GM12892 (cell line): ENCODE measurements at regions not wholly inside any gene's neighbourhood (a gene's known extent, or its start where the extent isn't known, plus 50 kb on each side); places are given as distances from the start of the nearest gene placed in this dataset.

ENCODE experiments used
- POLR2AphosphoS5 ChIP-seq: IDR thresholded peaks from 2 replicates; pipeline ENCODE4 v1.6.1; 2011; ENCODE audit warnings: low read depth, low read length, control low read depth
- TAF1 ChIP-seq: IDR thresholded peaks from 2 replicates; pipeline ENCODE4 v1.6.1; 2011; ENCODE audit warnings: low read depth, mild to moderate bottlenecking, control low read depth, low read length, borderline replicate concordance

GRCh38 chr3:68334367-68334986, 597.9 kb downstream of the TAFA4 start:
- no peak for TF ChIP-seq POLR2AphosphoS5
- TF ChIP-seq TAF1 = no peak
